ENCODE measurements at regions not wholly inside any gene's neighbourhood (a gene's known extent, or its start where the extent isn't known, plus 50 kb on each side); places are given as distances from the start of the nearest gene placed in this dataset.

DNA sequence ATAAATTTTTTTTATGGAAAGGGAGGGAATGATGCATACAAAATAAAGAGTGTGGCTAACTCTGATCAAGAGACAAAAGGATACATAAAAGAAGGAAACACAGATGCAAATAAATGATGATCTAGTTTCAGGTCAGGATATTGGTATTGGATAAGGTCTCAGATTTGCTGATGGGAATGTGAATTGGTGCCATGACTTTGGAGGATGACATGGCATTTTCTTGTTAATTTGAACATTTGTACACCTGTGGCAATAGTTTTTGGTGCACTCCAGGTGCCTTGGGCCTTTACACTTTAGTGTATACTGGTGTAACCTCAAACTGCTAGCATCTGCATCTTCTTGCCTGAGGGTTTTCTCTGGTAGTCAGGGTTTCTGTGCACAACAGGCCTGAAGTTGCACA, 279.3 kb downstream of the TMEM121 start:
- H3K9me3 ChIP-seq (ENCODE audit: control insufficient read depth in 4 of 4, low read length in 3 of 4), result peaks cover 0 to 3% (median 2%) of the 10 kb centered on the region in 4 donors
- H3K9ac ChIP-seq (ENCODE audit: low read depth in 1 of 2, low read length in 2 of 2), result no peak overlapping the region
- peaks cover 0 to 2% (median 0%) of the 10 kb centered on the region in 4 donors for H3K27me3 ChIP-seq (ENCODE audit: control insufficient read depth in 4 of 4, insufficient read depth in 4 of 4, low read length in 3 of 4)
- no peak overlapping the region for H3K27ac ChIP-seq (ENCODE audit: low read depth in 1 of 2, low read length in 2 of 2)
- H3K4me1 ChIP-seq (ENCODE audit: control insufficient read depth in 4 of 4, insufficient read depth in 4 of 4, low read length in 3 of 4), result no peaks in the 10 kb centered on the region
- no peaks in the 10 kb centered on the region for H3K36me3 ChIP-seq (ENCODE audit: control insufficient read depth in 4 of 4, insufficient read depth in 3 of 4, low read depth in 1 of 4, low read length in 3 of 4)
- no peak for TF ChIP-seq SP1 (IDR thresholded peaks at IDR 0.05)
- TF ChIP-seq HNF4A (conservative IDR thresholded peaks at IDR 0.05), result no peak
- no peak for TF ChIP-seq HNF4G (IDR thresholded peaks at IDR 0.05)
- TF ChIP-seq RXRA (IDR thresholded peaks at IDR 0.05), result no peak
- TF ChIP-seq NR2F2 (IDR thresholded peaks at IDR 0.05), result no peak
- TF ChIP-seq, protein P1, sequence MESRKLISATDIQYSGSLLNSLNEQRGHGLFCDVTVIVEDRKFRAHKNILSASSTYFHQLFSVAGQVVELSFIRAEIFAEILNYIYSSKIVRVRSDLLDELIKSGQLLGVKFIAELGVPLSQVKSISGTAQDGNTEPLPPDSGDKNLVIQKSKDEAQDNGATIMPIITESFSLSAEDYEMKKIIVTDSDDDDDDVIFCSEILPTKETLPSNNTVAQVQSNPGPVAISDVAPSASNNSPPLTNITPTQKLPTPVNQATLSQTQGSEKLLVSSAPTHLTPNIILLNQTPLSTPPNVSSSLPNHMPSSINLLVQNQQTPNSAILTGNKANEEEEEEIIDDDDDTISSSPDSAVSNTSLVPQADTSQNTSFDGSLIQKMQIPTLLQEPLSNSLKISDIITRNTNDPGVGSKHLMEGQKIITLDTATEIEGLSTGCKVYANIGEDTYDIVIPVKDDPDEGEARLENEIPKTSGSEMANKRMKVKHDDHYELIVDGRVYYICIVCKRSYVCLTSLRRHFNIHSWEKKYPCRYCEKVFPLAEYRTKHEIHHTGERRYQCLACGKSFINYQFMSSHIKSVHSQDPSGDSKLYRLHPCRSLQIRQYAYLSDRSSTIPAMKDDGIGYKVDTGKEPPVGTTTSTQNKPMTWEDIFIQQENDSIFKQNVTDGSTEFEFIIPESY (IDR thresholded peaks at IDR 0.05), result no peak
- no peak for TF ChIP-seq FOXA1 (IDR thresholded peaks at IDR 0.05)
- no peak for TF ChIP-seq GABPA (IDR thresholded peaks at IDR 0.05 in 1 of 2, conservative IDR thresholded peaks at IDR 0.05 in 1 of 2)
- TF ChIP-seq RAD21 (IDR thresholded peaks at IDR 0.05), result no peak
- TF ChIP-seq, protein P2, sequence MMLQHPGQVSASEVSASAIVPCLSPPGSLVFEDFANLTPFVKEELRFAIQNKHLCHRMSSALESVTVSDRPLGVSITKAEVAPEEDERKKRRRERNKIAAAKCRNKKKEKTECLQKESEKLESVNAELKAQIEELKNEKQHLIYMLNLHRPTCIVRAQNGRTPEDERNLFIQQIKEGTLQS (IDR thresholded peaks at IDR 0.05), result no peak
- TF ChIP-seq, protein P3, sequence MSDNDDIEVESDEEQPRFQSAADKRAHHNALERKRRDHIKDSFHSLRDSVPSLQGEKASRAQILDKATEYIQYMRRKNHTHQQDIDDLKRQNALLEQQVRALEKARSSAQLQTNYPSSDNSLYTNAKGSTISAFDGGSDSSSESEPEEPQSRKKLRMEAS (IDR thresholded peaks at IDR 0.05), result no peak
- TF ChIP-seq YY1 (IDR thresholded peaks at IDR 0.05), result no peak
- TF ChIP-seq JUND (IDR thresholded peaks at IDR 0.05), result no peak
- TF ChIP-seq TAF1 (conservative IDR thresholded peaks at IDR 0.05), result no peak
- TF ChIP-seq, protein P4, sequence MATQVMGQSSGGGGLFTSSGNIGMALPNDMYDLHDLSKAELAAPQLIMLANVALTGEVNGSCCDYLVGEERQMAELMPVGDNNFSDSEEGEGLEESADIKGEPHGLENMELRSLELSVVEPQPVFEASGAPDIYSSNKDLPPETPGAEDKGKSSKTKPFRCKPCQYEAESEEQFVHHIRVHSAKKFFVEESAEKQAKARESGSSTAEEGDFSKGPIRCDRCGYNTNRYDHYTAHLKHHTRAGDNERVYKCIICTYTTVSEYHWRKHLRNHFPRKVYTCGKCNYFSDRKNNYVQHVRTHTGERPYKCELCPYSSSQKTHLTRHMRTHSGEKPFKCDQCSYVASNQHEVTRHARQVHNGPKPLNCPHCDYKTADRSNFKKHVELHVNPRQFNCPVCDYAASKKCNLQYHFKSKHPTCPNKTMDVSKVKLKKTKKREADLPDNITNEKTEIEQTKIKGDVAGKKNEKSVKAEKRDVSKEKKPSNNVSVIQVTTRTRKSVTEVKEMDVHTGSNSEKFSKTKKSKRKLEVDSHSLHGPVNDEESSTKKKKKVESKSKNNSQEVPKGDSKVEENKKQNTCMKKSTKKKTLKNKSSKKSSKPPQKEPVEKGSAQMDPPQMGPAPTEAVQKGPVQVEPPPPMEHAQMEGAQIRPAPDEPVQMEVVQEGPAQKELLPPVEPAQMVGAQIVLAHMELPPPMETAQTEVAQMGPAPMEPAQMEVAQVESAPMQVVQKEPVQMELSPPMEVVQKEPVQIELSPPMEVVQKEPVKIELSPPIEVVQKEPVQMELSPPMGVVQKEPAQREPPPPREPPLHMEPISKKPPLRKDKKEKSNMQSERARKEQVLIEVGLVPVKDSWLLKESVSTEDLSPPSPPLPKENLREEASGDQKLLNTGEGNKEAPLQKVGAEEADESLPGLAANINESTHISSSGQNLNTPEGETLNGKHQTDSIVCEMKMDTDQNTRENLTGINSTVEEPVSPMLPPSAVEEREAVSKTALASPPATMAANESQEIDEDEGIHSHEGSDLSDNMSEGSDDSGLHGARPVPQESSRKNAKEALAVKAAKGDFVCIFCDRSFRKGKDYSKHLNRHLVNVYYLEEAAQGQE (IDR thresholded peaks at IDR 0.05), result no peak
- DNase-seq (ENCODE audit: low spot score), result no peak
- no peak overlapping the region for H3K4me3 ChIP-seq (ENCODE audit: low read depth in 1 of 3, low read length in 3 of 3)

DNA sequence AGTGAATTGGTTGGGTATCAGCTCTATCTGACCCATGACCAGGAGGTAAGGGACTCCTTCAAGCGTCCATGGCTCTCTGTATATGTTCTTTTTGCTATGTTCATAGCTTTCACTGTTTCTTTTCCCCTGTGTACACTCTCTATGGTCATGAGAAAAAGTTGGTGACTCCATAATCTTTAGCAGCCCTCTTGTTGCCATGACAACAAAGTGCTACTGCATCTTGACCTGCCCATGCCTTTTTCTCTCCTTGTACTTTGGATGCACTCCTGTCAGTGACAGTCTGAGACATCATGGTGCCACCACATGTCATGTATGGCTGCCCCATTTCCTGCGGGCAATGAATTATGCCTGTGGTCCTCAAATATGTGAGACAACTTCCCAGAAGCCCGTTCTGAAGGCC, 280.2 kb downstream of the TMEM121 start:
- peaks cover 0 to 2% (median under 1%) of the 10 kb centered on the region in 4 donors for H3K27me3 ChIP-seq (ENCODE audit: control insufficient read depth in 4 of 4, insufficient read depth in 4 of 4, low read length in 3 of 4)
- no peak overlapping the region for H3K9ac ChIP-seq (ENCODE audit: low read depth in 1 of 2, low read length in 2 of 2)
- no peaks in the 10 kb centered on the region for H3K4me1 ChIP-seq (ENCODE audit: control insufficient read depth in 4 of 4, insufficient read depth in 4 of 4, low read length in 3 of 4)
- no peak overlapping the region for H3K4me3 ChIP-seq (ENCODE audit: low read depth in 1 of 3, low read length in 3 of 3)
- H3K27ac ChIP-seq (ENCODE audit: low read depth in 1 of 2, low read length in 2 of 2), result no peak overlapping the region
- peaks cover 0 to 3% (median 2%) of the 10 kb centered on the region in 4 donors for H3K9me3 ChIP-seq (ENCODE audit: control insufficient read depth in 4 of 4, low read length in 3 of 4)
- no peaks in the 10 kb centered on the region for H3K36me3 ChIP-seq (ENCODE audit: control insufficient read depth in 4 of 4, insufficient read depth in 3 of 4, low read depth in 1 of 4, low read length in 3 of 4)
- TF ChIP-seq HNF4G (IDR thresholded peaks at IDR 0.05), result no peak
- TF ChIP-seq, protein P1 (IDR thresholded peaks at IDR 0.05), result no peak
- TF ChIP-seq, protein P4 (IDR thresholded peaks at IDR 0.05), result no peak
- WGBS, result 46% methylated on average over 3 of the region's 3 CpGs
- no peak for DNase-seq (ENCODE audit: low spot score)
